HL-60 (cell line): ENCODE measurements at regions not wholly inside any gene's neighbourhood (a gene's known extent, or its start where the extent isn't known, plus 50 kb on each side); places are given as distances from the start of the nearest gene placed in this dataset.

ENCODE experiments used
- TF ChIP-seq, protein P1 (sequence below): IDR thresholded peaks from 2 replicates; pipeline ENCODE4 v1.6.1; 2012; ENCODE audit warnings: low read depth; ENCODE audit not compliant: insufficient replicate concordance
- TF ChIP-seq, protein P2 (sequence below): IDR thresholded peaks from one replicate; pipeline ENCODE4 v1.5.1; 2011; ENCODE audit warnings: low read length, control low read depth, inconsistent platforms; ENCODE audit not compliant: insufficient read depth

DNA sequence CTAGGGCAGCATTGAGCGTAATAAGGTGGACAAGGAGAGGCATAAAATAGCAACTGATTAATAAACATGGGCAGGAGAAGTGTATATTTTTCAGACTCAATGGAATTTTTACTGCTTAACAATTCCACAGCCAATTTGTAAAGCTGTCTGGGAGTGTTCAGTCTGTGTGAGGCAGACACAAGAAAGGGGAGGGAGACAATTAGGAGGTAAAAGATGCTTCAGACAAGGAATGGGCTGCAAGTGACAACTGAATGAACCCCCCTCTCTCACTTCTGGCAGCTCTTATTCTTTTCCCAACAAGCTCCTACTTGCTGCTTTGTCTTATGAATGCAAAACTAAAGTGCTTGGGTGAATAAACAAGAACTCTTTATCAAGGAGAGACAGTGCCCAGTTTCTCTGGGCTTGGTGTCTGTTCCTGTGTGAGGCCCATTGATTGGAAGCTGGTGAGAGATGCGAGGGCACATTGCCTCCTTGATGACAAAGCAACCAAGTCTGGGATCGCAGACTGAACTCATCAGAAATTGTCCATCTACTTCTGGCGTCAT lies 575.3 kb downstream of the RNF144B start:
- TF ChIP-seq, protein P1, sequence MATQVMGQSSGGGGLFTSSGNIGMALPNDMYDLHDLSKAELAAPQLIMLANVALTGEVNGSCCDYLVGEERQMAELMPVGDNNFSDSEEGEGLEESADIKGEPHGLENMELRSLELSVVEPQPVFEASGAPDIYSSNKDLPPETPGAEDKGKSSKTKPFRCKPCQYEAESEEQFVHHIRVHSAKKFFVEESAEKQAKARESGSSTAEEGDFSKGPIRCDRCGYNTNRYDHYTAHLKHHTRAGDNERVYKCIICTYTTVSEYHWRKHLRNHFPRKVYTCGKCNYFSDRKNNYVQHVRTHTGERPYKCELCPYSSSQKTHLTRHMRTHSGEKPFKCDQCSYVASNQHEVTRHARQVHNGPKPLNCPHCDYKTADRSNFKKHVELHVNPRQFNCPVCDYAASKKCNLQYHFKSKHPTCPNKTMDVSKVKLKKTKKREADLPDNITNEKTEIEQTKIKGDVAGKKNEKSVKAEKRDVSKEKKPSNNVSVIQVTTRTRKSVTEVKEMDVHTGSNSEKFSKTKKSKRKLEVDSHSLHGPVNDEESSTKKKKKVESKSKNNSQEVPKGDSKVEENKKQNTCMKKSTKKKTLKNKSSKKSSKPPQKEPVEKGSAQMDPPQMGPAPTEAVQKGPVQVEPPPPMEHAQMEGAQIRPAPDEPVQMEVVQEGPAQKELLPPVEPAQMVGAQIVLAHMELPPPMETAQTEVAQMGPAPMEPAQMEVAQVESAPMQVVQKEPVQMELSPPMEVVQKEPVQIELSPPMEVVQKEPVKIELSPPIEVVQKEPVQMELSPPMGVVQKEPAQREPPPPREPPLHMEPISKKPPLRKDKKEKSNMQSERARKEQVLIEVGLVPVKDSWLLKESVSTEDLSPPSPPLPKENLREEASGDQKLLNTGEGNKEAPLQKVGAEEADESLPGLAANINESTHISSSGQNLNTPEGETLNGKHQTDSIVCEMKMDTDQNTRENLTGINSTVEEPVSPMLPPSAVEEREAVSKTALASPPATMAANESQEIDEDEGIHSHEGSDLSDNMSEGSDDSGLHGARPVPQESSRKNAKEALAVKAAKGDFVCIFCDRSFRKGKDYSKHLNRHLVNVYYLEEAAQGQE: no peak
- TF ChIP-seq, protein P2, sequence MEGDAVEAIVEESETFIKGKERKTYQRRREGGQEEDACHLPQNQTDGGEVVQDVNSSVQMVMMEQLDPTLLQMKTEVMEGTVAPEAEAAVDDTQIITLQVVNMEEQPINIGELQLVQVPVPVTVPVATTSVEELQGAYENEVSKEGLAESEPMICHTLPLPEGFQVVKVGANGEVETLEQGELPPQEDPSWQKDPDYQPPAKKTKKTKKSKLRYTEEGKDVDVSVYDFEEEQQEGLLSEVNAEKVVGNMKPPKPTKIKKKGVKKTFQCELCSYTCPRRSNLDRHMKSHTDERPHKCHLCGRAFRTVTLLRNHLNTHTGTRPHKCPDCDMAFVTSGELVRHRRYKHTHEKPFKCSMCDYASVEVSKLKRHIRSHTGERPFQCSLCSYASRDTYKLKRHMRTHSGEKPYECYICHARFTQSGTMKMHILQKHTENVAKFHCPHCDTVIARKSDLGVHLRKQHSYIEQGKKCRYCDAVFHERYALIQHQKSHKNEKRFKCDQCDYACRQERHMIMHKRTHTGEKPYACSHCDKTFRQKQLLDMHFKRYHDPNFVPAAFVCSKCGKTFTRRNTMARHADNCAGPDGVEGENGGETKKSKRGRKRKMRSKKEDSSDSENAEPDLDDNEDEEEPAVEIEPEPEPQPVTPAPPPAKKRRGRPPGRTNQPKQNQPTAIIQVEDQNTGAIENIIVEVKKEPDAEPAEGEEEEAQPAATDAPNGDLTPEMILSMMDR: no peak
